ENCODE measurements at regions not wholly inside any gene's neighbourhood (a gene's known extent, or its start where the extent isn't known, plus 50 kb on each side); places are given as distances from the start of the nearest gene placed in this dataset.

DNA sequence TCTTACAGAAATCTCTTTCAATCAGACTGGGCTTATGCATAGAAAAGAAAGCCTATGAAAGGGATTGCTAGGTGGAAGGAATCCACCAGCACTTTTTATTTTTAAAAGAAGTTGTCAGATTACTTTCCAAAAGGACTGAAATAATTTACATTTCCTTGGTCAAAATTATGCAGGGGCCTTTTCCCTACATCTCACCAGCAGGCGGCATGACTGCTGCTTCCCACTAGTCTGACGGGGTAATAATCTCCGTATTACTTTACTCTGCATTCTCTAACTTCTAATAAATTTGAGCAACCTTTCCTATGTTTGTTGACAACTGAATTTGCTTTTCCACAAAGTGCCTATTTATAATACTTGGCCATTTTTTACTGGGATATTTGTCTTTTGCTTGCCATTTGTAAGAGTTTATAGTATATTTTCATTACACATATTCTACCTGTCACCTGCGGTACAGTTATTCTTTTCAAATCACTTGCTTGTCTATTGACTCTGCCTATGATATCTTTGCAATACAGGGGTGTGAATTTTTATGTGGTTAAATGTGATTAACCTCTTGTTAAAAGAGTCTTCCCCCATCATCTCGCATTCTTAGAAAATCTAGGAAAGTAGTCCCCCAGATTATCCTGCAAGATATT is 51.9 kb upstream of the USP47 start:
- Histone ChIP-seq H3K4me3 (ENCODE audit: low read depth, low read length) (no peak overlapping the region), H3K4me1 (peaks cover 4% of the 10 kb centered on the region; the same call in 1 of the 2 replicates), H3K36me3 (no peaks in the 10 kb centered on the region), H3K9me3 (no peaks in the 10 kb centered on the region), H3K27me3 (no peaks in the 10 kb centered on the region)
- TF ChIP-seq, protein P1, sequence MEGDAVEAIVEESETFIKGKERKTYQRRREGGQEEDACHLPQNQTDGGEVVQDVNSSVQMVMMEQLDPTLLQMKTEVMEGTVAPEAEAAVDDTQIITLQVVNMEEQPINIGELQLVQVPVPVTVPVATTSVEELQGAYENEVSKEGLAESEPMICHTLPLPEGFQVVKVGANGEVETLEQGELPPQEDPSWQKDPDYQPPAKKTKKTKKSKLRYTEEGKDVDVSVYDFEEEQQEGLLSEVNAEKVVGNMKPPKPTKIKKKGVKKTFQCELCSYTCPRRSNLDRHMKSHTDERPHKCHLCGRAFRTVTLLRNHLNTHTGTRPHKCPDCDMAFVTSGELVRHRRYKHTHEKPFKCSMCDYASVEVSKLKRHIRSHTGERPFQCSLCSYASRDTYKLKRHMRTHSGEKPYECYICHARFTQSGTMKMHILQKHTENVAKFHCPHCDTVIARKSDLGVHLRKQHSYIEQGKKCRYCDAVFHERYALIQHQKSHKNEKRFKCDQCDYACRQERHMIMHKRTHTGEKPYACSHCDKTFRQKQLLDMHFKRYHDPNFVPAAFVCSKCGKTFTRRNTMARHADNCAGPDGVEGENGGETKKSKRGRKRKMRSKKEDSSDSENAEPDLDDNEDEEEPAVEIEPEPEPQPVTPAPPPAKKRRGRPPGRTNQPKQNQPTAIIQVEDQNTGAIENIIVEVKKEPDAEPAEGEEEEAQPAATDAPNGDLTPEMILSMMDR (IDR thresholded peaks at IDR 0.05; ENCODE audit: low read depth, low read length) = peak; percentile 67
- DNase-seq = peak; percentile 13

DNA sequence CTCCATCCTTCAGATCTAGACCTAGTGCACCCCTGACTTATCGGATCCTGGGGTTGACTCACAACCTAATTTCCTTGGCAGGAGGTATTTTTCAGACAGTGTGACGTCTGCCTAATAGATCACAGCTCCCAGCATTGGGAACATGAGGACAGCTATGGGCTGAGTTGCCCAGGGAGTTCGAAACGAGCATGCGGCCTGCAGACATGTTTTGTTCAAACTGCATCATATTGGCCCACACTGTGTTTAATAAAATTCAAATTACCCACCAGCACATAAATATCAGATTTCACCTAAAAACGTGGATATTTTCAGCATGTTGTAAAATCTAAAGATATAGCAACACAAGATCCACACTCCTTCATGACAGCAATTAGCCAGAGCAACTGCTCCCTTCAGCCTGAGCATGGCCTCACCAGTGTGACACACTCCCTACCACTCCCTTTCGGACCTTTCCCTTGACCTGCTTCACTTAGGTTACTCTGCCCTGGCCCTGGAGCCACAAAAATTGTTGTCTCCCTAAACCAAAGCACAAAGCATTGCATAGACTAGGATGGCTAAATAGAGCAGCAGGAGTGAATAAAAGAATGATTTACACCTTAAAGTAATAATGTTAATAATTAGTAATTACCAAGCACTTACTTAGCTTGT is 53.6 kb upstream of the USP47 start:
- DNase-seq = no peak
- Histone ChIP-seq H3K36me3 (no peaks in the 10 kb centered on the region), H3K4me1 (peaks cover 4% of the 10 kb centered on the region; the same call in 1 of the 2 replicates), H3K9me3 (no peaks in the 10 kb centered on the region), H3K27me3 (no peaks in the 10 kb centered on the region), H3K4me3 (ENCODE audit: low read depth, low read length) (no peak overlapping the region)
- TF ChIP-seq, protein P1 (IDR thresholded peaks at IDR 0.05; ENCODE audit: low read depth, low read length) = no peak

DNA sequence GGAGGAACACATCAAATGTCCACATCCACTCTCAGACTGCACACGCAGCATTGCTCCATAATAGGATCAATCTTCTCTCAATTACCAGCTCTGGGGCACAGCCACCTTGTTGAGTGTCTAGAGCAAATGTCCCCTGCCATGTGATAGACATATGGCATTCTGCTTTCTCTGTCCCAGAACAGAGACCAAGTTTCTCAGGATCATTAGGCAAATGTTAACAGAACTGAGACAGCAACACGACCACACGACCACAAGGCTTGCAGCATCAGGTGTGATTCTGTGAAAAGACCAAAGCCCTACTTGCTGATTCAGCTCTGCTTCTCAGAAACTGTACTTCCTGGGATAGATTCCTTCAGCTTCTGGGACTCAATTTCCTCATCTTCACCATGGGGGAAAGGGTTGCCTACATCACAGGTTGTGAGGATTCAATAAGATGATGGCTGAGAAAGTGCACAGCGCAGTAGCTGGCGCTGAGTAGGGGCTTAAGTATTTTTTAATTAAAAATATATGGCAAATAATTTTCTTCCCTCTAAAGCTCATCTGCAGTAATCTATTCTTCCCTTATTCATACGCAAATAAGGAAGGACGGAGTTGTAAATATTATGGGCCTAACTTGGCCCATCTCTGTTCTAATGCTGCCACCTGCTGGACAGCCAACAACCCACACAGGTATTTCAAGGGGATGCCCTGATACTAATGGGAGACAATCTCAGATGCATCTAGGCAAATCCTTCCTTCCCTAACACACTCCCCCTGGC is 54.3 kb upstream of the USP47 start:
- Histone ChIP-seq H3K27me3 (no peaks in the 10 kb centered on the region), H3K4me1 (peaks cover 4% of the 10 kb centered on the region; the same call in 1 of the 2 replicates), H3K36me3 (no peaks in the 10 kb centered on the region), H3K9me3 (no peaks in the 10 kb centered on the region), H3K4me3 (ENCODE audit: low read depth, low read length) (no peak overlapping the region)
- TF ChIP-seq, protein P1 (IDR thresholded peaks at IDR 0.05; ENCODE audit: low read depth, low read length) = peak; percentile 66
- peak; percentile 64 for DNase-seq

DNA sequence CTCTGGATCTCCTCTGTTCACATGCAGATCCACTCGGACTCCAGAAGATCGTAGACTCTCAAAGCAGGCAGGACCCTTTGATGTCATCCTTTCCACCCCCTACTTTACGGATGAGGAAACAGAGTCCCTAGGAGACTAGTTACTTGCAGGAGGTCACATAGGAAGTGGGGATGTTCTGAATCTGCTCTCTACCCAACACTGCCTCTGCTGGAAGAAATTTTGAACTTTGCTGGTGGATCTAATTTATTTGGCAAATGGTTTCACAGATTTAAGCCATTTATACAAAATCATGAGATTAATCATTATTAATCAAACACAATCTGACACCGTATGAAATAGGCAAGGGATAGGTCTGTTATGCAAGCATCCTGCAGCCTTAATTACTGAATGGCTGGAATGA is 55.0 kb upstream of the USP47 start:
- TF ChIP-seq, protein P1 (IDR thresholded peaks at IDR 0.05; ENCODE audit: low read depth, low read length) = peak; percentile 63
- Histone ChIP-seq H3K9me3 (no peaks in the 10 kb centered on the region), H3K27me3 (no peaks in the 10 kb centered on the region), H3K4me3 (ENCODE audit: low read depth, low read length) (no peak overlapping the region), H3K36me3 (no peaks in the 10 kb centered on the region), H3K4me1 (peaks cover 4% of the 10 kb centered on the region; the same call in 1 of the 2 replicates)
- no peak for DNase-seq

DNA sequence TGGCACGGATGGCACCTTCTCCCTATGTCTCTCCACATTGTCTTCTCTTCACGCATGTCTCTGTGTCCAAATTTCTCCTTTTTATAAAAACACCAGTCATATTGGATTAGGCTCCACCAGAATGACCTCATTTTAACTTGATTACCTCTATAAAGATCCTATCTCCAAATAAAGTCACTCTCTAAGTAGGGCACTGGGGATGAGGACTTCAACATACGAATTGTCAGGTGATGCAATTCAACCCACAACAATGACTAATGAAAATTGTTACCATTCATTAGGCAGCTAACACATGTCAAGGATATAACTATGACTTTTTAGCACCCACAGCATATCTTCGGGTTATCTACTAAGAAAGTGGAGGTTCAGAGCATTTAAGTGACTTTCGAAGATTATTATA is 55.5 kb upstream of the USP47 start:
- H3K36me3 ChIP-seq = no peaks in the 10 kb centered on the region
- peaks cover 4% of the 10 kb centered on the region; the same call in 1 of the 2 replicates for H3K4me1 ChIP-seq
- TF ChIP-seq, protein P1 (IDR thresholded peaks at IDR 0.05; ENCODE audit: low read depth, low read length) = no peak
- no peaks in the 10 kb centered on the region for H3K9me3 ChIP-seq
- DNase-seq = no peak
- no peak overlapping the region for H3K4me3 ChIP-seq (ENCODE audit: low read depth, low read length)
- H3K27me3 ChIP-seq = no peaks in the 10 kb centered on the region

Measured in BE2C (cell line).